ENCODE measurements at regions not wholly inside any gene's neighbourhood (a gene's known extent, or its start where the extent isn't known, plus 50 kb on each side); places are given as distances from the start of the nearest gene placed in this dataset.

DNA sequence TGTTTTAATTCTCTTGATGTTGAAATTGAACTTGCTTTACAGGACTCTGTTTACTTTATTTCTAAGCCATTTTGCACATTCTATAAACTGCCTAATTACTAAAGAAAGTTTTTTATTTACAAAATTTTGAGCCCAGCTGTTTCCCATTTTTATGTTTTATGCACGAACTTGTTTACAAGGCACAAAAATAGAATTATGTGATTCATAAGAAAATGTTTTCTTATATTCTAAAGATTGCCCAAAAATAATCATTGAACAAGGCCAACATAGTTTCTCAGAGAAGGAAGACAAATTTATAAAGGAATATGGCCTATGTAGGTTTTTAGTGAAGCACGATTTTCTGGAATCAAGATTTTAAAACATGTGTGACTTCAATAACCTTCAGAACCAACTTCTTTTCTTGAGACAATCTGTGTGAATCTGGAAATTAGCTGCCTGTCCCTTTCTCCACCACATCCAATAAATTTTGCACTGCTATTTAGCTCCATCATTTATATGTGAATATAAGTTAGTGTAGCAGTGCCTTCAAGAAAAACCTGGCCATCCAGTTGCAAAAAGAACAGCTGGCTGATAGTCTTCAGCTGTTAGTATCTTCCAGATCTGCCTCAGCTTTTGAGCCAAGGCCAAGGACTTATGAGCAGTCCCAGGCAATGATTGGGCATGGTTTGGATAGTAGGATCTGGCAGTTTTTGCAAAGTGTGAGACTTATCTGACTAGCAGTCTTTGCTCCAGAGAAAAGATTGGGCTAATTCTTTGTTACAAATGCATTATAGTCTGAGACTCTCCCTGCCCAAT is 253.2 kb upstream of the COL3A1 start:
- DNase-seq = no peak

DNA sequence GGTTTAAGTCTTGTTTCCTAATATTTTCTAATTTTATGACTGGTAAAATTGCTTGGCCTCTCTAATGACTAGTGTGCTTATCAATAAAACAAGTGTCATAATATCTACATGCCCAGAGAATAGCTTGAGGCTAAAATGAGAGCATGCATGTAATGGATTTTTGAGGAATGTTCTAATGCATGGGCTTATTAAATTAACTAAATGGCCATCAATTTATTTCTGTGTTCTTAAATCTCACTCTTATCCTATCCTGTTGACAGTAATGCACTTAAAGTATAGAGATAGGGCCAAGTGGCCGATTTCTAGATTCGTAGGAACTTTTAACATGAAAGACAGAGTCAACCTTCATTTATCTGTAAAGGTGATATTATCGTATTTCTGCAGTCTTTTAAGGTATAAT is 252.4 kb upstream of the COL3A1 start:
- no peak for DNase-seq

DNA sequence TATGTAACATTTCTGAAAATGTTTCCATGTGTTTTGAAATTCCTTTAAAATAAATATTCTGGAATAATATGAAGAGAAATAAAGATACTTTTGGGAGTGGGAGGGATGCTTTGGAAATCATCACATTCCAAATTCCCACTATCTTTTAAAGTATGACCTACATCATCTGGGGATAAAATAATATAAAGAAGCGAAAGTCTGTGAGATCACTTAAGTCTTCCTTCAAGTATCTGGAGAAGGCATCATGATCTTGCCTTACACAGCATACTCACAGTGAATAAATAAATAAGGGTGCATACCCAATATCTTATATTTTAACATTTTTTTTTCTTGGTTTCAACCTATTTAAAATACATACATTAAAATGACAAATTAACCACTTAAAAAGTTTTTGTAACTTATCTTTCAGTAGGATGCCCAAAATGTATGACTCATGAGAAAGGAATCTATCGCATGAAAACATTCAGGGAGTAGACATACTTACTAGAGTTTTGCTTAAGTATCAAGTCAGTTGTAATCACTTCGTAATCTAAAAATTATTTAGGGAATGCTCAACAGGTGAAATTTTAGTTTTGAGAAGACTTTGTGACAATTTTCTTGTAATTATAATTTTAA is 248.3 kb upstream of the COL3A1 start:
- DNase-seq = no peak

DNA sequence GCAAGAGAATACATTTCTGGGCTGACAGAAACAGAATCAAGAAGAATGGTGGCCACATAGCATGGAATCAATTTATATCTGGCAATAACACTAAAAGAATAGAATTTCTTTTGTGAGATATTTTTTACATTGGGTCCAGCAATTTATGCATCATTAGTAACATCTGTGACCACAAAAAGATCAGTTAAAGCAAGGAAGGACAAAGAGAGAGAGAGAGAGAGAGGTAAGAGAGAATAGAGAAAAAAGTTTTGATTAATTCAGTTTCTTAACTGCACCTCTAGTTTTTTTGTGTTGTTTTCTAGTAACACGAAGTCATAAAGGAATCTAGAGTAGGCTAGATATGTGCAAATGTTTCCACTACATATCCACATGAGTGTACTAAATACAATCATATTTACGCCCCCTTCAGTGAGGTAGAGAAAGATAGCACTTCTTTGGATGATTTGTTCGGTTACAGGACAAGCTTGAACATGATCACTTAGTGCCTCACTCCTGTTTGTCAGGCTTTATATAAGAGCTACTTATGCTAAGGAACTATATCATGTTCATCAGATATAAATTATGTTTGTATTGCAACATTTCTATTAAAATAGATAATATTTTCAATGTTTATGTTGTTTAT is 247.4 kb upstream of the COL3A1 start:
- DNase-seq = no peak

DNA sequence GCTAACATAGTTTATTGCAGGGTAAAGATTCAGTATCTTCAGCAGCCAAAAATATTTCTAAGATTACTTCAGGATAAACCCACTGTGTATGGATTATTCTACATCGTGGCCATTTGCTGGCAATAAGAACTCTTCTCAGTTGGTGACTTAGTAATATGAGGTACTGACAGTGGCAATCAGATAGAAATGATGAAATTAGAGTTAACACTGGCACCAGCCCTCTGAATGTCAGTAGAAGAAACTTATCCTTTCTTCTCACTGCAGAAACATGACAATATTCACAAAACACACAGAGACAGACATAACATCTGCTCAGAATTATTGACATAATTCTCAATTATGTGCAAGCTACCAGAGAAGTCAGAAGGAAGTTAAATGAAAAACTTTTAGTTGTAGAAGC is 246.3 kb upstream of the COL3A1 start:
- DNase-seq = no peak

DNA sequence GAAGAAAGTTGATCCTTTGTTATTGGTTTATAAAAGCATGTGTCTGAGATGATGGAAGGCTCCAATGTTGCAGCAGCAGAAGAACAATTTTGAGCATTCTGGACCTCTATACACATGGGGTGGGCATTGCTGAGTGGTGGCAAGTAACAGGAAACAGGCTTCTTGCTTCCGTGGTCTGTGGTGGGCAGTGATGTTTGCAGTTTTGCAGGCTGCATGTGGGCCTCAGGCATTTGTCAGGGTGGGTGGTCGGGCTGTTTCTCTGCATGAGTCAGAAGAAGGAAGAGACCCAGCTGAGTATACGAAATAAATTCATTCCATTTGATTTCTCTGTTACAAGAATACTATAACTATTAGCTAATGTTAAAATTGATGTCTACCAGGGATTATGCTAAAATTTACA is 239.5 kb upstream of the COL3A1 start:
- no peak for DNase-seq

DNA sequence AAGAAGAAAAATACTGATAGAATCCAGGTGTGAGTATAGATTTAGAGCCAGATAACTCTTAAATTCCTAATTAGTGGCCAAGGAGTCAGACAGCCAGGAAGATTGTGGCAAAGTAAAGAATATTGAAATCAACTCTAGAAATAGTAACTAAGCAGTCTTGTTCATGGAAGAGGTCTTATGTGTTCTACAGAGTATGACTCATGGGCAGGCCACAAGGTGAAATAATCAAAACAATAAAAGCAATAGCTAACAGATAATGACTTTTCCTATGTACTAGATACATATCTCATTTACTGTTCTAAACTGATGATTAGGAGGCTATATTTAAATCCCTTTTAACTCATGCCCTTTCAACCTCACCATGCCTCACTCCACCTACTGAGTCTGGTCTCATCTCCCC is 227.4 kb upstream of the COL3A1 start:
- no peak for DNase-seq

DNA sequence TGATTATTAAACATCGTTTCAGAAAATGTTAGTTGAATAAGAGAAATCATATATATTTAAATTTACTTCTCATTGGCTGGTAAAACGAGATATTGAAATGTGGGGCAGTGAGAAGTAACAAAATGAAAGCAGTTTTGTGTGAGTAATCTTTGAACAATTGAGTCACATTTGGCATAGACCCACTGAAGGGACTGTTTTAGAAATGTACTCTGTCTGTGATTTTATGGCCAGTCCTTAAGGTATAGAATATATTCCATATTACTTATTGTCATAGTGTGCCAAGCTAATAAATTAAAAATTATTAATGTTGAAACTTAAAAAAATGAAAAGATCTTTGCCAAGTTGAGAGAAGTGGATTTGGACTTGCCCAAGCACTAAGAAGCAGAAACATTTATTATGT is 222.4 kb upstream of the COL3A1 start:
- no peak for DNase-seq

DNA sequence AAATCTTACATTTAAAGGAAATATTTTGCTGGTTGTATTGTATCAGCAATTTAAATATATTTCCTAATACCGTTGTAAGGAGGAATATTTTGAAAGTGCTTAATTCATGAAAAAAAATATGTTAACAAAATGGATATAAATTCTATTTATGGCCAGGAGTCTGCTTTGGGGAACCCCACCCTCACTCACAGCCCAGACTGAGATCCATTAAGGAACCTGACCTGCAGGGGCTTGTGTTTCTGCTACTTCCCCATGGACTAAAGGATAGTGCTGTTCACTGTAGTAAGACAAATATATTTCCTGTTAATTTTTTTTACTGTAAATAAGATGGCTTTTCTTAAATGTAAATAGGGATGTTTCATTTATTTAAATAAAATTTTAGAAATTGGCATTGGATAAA is 221.9 kb upstream of the COL3A1 start:
- no peak for DNase-seq

DNA sequence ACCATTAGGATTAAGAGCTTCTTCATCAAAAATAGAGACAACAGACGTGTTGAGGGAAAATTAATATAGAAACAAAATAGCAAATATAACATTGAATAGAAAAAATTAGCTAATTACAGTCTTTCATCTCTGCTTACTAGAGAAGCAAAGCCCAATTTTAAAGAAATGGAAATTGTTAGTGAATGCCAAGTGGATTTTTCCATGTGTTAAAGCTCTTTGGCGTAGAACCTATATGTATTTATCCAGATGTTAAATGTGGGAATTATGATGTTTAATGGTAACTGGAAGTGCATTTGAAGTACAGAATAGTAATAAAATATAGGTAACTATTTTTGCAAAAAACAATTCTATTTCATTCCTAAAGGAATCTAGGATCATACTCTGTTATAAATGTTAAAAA is 212.0 kb upstream of the COL3A1 start:
- no peak for DNase-seq

DNA sequence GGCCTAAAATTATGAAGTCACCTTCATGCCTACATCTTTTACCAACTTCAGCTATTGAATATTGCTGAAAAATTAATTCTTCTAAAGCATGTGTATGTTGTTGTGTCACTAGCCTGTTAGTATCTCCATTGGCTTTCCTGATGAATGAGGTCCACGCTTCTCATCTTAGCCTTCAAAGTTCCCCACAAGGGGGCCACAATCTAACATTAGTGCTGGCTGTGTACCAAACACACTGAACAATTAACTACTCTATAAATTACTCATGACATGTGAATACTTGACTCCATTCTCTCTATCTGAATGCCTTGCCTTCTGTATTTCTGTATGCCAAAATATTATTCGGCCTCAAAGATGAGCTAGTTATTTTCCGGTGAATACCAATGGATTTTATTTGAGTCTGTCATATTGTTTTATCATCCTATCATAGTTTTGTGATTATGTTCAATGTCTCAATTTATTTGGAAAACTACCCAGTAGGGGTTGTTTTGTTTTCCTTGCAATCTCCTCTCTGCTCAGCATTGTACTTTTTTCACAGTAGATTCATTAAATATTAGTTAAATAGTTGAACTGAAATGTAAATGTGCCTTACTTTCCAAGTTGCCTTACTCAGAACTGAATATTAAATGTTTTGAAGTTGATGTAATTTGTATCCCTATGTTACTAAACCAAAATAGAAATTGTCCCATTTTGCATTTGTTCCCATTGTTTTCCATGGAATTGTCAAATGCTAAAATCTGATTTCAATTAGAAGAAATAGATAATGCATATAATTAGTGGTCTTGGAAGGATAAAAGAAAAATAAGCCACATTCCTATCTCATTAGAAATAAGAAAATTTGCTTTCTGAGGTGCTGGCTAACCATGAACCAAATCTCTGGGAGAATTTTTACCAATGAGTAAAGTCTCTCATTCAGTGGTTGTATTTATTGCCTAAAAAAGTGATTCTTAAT is 208.4 kb upstream of the COL3A1 start:
- peak; percentile 17 for DNase-seq

DNA sequence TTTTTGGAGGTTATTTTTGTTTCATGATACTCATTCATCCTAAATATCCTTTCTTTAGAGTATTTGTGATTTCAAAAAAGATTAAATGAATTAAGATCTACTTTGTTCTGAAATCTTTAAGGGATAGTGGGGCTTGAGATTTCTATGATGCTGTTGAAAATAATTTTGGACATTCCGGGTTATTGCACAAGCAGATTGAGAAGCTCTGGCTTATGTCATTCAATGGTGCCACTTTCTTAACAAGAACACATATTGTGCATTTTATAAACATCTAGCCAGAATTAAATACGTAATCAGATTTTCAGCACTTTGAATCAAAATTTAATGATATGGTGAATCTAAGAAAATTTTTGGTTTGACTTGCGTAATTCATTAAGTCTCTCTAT is 207.7 kb upstream of the COL3A1 start:
- no peak for DNase-seq

DNA sequence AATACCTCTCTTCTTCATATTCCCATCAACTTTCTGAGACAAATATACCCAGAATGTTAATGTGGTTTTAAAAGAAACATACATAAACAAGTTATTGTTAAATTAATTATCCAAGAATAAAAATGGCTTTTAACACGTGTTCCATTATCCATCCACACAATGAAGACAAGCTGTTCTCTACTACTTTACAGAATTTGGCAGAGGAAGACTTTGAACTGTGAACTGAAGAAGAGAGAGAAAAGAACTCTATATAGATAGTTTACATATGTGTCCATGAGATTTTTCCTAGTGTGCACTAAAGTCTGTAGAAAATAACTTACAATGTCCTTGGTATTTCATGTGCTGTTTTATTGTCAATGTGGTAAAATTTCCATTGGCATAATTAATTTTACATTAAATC is 207.0 kb upstream of the COL3A1 start:
- DNase-seq = no peak

DNA sequence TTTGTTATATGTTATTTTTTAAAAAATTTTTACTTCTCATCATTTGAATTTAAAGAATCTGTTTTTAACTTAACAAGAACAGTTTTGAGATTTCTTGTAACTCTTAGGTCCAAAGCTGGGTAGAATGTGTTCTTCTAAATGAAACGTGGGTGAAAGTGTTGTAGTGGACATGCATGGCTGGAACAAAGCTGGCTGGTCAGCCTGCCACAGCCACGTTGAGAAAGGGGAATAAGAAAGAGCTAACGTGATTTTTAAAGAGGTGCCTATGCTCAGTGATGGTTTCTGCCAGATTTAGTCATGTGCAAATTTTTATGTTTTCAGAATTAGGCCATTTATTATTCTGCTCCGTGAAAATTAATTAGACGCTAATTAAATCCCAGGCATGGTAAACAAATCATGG is 203.9 kb upstream of the COL3A1 start:
- no peak for DNase-seq

DNA sequence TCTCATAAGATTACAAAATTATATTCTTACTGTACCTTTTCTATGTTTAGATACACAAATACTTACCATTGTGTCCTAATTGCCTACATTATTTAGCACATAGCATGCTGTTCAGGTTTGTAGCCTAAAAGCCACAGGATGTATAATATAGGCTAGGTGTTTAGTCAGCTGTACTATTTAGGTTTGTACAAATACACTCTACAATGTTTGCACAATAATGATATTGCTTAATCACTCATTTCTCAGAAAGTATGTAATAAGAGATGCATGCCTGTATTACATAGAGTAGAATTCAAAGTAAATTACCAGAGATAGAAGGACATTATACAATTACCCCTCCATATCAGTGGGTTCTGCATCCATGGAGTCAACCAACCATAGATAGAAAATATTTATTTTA is 201.1 kb upstream of the COL3A1 start:
- DNase-seq = no peak

DNA sequence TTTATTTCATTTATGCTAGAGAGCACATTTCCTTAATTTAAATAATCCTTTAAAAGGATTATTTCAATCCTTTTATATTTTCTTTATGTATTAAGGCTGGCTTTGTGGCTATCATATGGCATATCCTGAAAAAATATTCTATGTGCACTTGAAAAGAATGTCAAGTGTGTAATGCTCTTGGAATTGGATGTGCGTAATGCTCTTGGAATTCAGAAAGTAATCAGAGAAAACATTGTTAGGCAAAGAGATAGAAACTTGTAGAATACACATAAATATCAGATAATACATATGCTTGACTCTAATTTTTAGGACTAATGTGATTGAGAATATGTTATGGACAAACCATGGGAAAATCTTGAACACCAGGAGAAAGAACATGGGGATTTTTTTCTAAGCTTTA is 197.5 kb upstream of the COL3A1 start:
- no peak for DNase-seq

DNA sequence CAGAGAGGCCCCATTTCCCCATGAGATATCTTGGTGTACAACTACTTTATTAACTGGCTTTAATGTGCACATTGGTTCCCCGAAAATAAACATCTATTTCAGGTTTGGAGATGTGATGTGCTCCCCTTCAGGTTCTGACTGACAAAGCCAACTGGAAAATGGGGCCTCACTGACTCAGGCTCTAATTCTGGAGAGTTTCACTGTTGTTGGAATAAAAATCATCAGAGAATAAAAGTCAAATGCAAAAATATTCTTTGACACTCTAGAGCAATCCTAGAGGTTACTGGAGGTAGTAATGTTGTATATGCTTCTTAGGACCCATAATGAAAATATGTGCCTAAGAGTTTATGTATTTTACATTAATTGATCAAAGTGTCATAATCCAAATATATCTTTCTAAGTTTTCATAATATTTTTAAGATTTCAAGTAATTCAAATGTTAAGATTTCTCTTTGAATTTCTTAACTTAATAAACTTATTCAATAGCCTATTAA is 189.9 kb upstream of the COL3A1 start:
- no peak for DNase-seq

DNA sequence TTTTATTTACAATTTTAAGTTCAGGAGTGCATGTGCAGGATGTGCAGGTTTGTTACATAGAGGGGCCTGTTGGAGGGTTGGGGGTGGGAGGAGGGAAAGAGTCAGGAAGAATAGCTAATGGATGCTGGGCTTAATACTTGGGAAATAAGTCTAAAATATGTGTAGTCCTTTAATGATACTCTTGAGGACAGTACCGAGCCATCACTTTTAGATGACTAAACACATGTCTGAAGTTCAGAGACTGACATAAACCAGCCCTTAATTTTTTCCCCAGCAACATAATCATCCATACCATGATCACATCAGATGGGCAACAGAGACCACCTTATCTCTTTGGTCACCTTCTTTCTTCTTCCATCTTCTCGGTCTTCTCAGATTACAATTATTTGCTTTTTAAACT is 189.1 kb upstream of the COL3A1 start:
- DNase-seq = no peak

DNA sequence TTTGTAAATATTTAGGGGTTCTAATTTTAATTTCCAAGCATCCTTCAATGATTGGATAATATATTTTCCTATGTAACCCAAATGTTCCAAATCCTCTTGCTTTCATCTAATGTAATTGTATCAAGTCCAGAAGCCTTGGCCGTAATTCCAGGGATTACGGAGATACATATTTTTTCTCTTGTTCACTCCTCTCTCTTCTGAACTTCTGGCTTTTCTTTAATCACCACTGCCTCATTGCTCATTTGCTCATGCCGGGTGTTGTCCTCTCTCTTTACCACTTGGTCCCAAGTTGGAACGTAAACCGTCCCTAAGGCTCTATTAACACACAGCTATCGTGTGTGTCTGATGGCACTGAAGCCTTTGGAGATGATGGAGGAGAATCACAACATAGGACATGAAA is 188.7 kb upstream of the COL3A1 start:
- no peak for DNase-seq

DNA sequence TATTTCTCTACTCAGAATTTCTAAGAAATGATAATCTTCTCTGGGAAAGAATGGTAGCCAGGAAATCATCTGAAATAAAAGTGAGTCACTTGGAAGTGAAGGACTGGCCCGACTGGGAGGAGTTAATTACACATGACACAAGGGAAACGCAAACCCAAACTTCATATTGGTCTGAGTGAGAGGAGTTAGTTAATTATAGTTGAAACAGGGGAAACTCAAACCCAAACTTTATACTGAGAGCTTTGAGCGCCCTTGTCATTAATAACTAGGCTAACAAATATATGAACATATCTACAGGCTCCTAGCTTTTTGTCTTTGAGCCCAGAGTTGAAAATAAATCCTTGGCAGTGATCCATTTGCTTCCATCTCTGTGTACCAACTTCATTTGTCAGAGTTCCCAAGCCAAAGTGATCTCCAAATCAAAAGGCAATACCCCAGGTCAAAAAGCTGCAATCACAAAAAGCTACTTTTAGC is 187.8 kb upstream of the COL3A1 start:
- no peak for DNase-seq

DNA sequence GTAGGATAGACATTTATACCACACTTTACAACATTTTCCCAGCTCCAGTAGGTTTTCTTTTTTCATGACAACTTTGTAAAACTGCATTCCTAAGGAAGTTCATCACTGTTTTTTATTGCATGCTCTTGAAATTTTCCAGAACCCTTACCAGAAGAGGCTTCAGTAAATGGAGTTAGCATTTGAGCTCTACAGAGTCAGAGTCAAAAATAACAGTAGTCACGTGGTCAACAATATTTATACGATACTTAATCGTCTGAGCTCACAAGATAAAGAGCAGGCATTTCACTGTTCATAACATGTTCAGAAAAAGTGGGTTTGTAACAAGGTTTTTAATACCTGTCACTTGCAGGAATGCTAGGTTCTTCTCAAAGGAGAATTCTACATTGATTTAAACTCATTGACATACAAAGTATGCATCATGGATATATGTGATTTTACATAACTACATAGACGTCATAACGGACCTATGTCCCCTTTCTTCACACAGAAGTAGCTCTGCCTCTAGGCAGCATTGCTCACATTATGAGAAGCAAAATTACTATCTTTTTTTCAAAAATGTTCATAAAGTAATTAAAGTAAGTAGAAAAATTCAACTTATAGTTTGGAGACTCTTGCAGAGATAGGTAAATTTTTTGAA is 187.0 kb upstream of the COL3A1 start:
- DNase-seq = no peak

Data from left kidney (tissue), 1 donor.